A549 (cell line): ENCODE measurements at regions not wholly inside any gene's neighbourhood (a gene's known extent, or its start where the extent isn't known, plus 50 kb on each side); places are given as distances from the start of the nearest gene placed in this dataset.

Experiments used
- ATAC-seq, 2 experiments: fragments of 200-7000 bp in 1 of 2; fragments of >200 bp in 1 of 2; cut with Nextera tagmentation in 1 of 2; cut with Tn5 transposase in 1 of 2; 3 replicates each; pipeline versions ENCODE4 v1.8.0 to v1.9.1; 2018 to 2020; ENCODE audit warnings: mild to moderate bottlenecking in 1 of 2, moderate library complexity in 1 of 2
- CTCF ChIA-PET: fragments of 300-600 bp; sonication (Branson Sonifier 250); formaldehyde crosslinking; extraction: SDS; loops from one replicate; lab custom pipeline; 2021; ENCODE audit warnings: antibody characterized with exemption, inconsistent platforms; lab: Yijun Ruan, JAX
- POLR2A ChIA-PET: fragments of 350-600 bp; formaldehyde crosslinking; extraction: SDS; loops from one replicate; lab custom pipeline; 2021; ENCODE audit warnings: antibody characterized with exemption, inconsistent platforms; lab: Yijun Ruan, JAX
- DNase-seq, 2 experiments: peaks; one replicate each; pipeline versions ENCODE4 v3.0.0 to v3.0.0-alpha.2; 2011 to 2016; ENCODE audit warnings: low read depth in 1 of 2, low spot score in 1 of 2
- FAIRE-seq: peaks from 2 replicates; lab custom pipeline; 2011; peaks lifted over from hg19 to GRCh38; lab: Jason Lieb, UNC
- H3K27ac ChIP-seq, 2 experiments: fragments of >200 bp; sonication (Bioruptor Twin); formaldehyde crosslinking; 3 replicates each; pipeline ENCODE4 v1.5.1; 2016 to 2017
- H3K4me1 ChIP-seq: fragments of >200 bp; sonication (Bioruptor Twin); formaldehyde crosslinking; 3 replicates; pipeline ENCODE4 v1.6.1; 2016
- H3K4me2 ChIP-seq: fragments of >200 bp; sonication (Bioruptor Twin); formaldehyde crosslinking; 3 replicates; pipeline ENCODE4 v1.6.1; 2016
- H3K4me3 ChIP-seq: fragments of >200 bp; sonication (Bioruptor Twin); formaldehyde crosslinking; 3 replicates; pipeline ENCODE4 v1.5.1; 2016
- H3K9me3 ChIP-seq: fragments of >200 bp; sonication (Bioruptor Twin); formaldehyde crosslinking; 3 replicates; pipeline ENCODE4 v1.6.1; 2016
- ATOH8 ChIP-seq: fragments of 250-450 bp; sonication (Bioruptor Pico); IDR thresholded peaks from 2 replicates; pipeline ENCODE4 v1.5.0; 2020; ENCODE audit warnings: low read depth, mild to moderate bottlenecking, moderate library complexity
- BHLHE40 ChIP-seq: IDR thresholded peaks from 2 replicates; pipeline ENCODE4 v1.6.1; 2012; ENCODE audit warnings: low read depth, low read length, inconsistent platforms
- CEBPB ChIP-seq, 2 experiments: fragments of >200 bp in 1 of 2; sonication (Bioruptor Twin) in 1 of 2; formaldehyde crosslinking in 1 of 2; IDR thresholded peaks; 2 replicates each; pipeline ENCODE4 v1.6.1; 2012 to 2016
- CHD2 ChIP-seq: fragments of 150-350 bp; IDR thresholded peaks from 2 replicates; pipeline ENCODE4 v1.6.1; 2014; ENCODE audit warnings: low read length; ENCODE audit not compliant: partially characterized antibody
- CHD4 ChIP-seq: fragments of 200-600 bp; sonication (generic); IDR thresholded peaks from 2 replicates; pipeline ENCODE4 v1.6.1; 2016; ENCODE audit warnings: antibody characterized with exemption, mild to moderate bottlenecking, borderline replicate concordance
- EHF ChIP-seq: fragments of 250-450 bp; sonication (Bioruptor Pico); IDR thresholded peaks from 2 replicates; pipeline ENCODE4 v1.5.0; 2020; ENCODE audit warnings: mild to moderate bottlenecking
- EHMT2 ChIP-seq: fragments of 200-600 bp; sonication (generic); IDR thresholded peaks from 2 replicates; pipeline ENCODE4 v1.6.1; 2016; ENCODE audit warnings: antibody characterized with exemption, low read depth, mild to moderate bottlenecking, moderate library complexity
- ELK1 ChIP-seq: fragments of 150-350 bp; IDR thresholded peaks from 2 replicates; pipeline ENCODE4 v1.6.1; 2014; ENCODE audit warnings: low read depth, mild to moderate bottlenecking, low read length
- FOSB ChIP-seq: fragments of 250-450 bp; sonication (Bioruptor Pico); IDR thresholded peaks from 2 replicates; pipeline ENCODE4 v1.5.0; 2020; ENCODE audit warnings: mild to moderate bottlenecking, moderate library complexity
- FOXS1 ChIP-seq: fragments of 250-450 bp; sonication (Bioruptor Pico); IDR thresholded peaks from 2 replicates; pipeline ENCODE4 v1.5.0; 2020; ENCODE audit warnings: mild to moderate bottlenecking, moderate library complexity
- HES2 ChIP-seq: fragments of >200 bp; sonication (Bioruptor Twin); formaldehyde crosslinking; IDR thresholded peaks from 2 replicates; pipeline ENCODE4 v1.6.1; 2016
- JUN ChIP-seq, 2 experiments: fragments of >200 bp; sonication (Bioruptor Twin); formaldehyde crosslinking; IDR thresholded peaks; 2 replicates in 1 of 2; 3 replicates in 1 of 2; pipeline ENCODE4 v1.6.1; 2016 to 2017
- JUNB ChIP-seq: fragments of >200 bp; sonication (Bioruptor Twin); formaldehyde crosslinking; IDR thresholded peaks from 2 replicates; pipeline ENCODE4 v1.6.1; 2016
- KDM1A ChIP-seq: fragments of 200-600 bp; sonication (generic); IDR thresholded peaks from 2 replicates; pipeline ENCODE4 v1.6.1; 2016; ENCODE audit warnings: low read depth, mild to moderate bottlenecking
- MAFK ChIP-seq: fragments of 450-650 bp; IDR thresholded peaks from 2 replicates; pipeline ENCODE4 v1.6.1; 2014; ENCODE audit not compliant: partially characterized antibody
- MYC ChIP-seq: IDR thresholded peaks from 2 replicates; pipeline ENCODE4 v1.6.1; 2012; ENCODE audit warnings: mild to moderate bottlenecking, inconsistent platforms, low read length, improper control_type of control experiment, borderline replicate concordance
- RNF2 ChIP-seq: fragments of 200-600 bp; sonication (generic); IDR thresholded peaks from 2 replicates; pipeline ENCODE4 v1.6.1; 2016; ENCODE audit warnings: low read depth, mild to moderate bottlenecking, antibody characterized with exemption, moderate library complexity, borderline replicate concordance
- TFCP2L1 ChIP-seq: fragments of 250-450 bp; sonication (Bioruptor Pico); IDR thresholded peaks from 2 replicates; pipeline ENCODE4 v1.5.0; 2021; ENCODE audit warnings: mild to moderate bottlenecking
- ZFP36 ChIP-seq: fragments of 450-650 bp; IDR thresholded peaks from 2 replicates; pipeline ENCODE4 v1.6.1; 2014; ENCODE audit warnings: borderline replicate concordance; ENCODE audit not compliant: partially characterized antibody
- ZNF302 ChIP-seq: fragments of 250-450 bp; sonication (Bioruptor Pico); IDR thresholded peaks from 2 replicates; pipeline ENCODE4 v1.9.0; 2021; ENCODE audit warnings: inconsistent platforms, mild to moderate bottlenecking, moderate library complexity
- WGBS: methylation state at CpG from one replicate; pipeline ENCODE4 v1.1.6; 2017; ENCODE audit errors: missing lambda C conversion rate; 5-methylcytosine and 5-hydroxymethylcytosine counted together

GRCh38 chr18:69205925-69206324 is 194.8 kb upstream of the DOK6 start:
- no peak for DNase-seq
- ChIA-PET CTCF (no interaction called here), POLR2A (no interaction called here)
- Histone ChIP-seq H3K4me2 (no peak overlapping the region), H3K4me1 (no peaks in the 10 kb centered on the region), H3K9me3 (no peaks in the 10 kb centered on the region), H3K27ac (no peak overlapping the region), H3K4me3 (no peak overlapping the region)
- no peak for FAIRE-seq
- no peak for ATAC-seq
- no peak for TF ChIP-seq JUNB
- 0% methylated on average over 1 of the region's 1 CpG for WGBS

- H3K9me3 ChIP-seq, result no peaks in the 10 kb centered on the region
- CTCF ChIA-PET, result no interaction called here
- no peak overlapping the region for H3K4me3 ChIP-seq
- H3K4me1 ChIP-seq, result no peaks in the 10 kb centered on the region
- TF ChIP-seq ZFP36 (no peak), FOXS1 (CRISPR knock-in tag) (no peak), FOSB (CRISPR knock-in tag) (no peak), KDM1A (no peak), JUN (IDR thresholded peaks at IDR 0.05) (no peak), MYC (no peak), HES2 (no peak), JUNB (no peak)
- WGBS, result 6% methylated on average over 2 of the region's 2 CpGs
- DNase-seq (no peak), FAIRE-seq (no peak), ATAC-seq (no peak)
- no peak overlapping the region for H3K27ac ChIP-seq
- H3K4me2 ChIP-seq, result no peak overlapping the region
- POLR2A ChIA-PET, result no interaction called here
Measured at GRCh38 chr18:69208545-69208944, 192.1 kb upstream of the DOK6 start.

- no peak overlapping the region for H3K4me2 ChIP-seq
- no peaks in the 10 kb centered on the region for H3K9me3 ChIP-seq
- TF ChIP-seq EHMT2 (no peak), ZNF302 (CRISPR knock-in tag) (no peak), HES2 (no peak), CEBPB (IDR thresholded peaks at IDR 0.05) (no peak), EHF (CRISPR knock-in tag) (no peak), TFCP2L1 (CRISPR knock-in tag) (no peak), CHD4 (no peak), MAFK (no peak), RNF2 (no peak), ELK1 (no peak), JUNB (no peak), CHD2 (no peak), KDM1A (no peak), FOXS1 (CRISPR knock-in tag) (no peak), BHLHE40 (no peak), ATOH8 (CRISPR knock-in tag) (no peak)
- ATAC-seq (no peak), DNase-seq (no peak), FAIRE-seq (no peak)
- H3K27ac ChIP-seq, result no peak overlapping the region
- no peak overlapping the region for H3K4me3 ChIP-seq
- POLR2A ChIA-PET, result no interaction called here
- no peaks in the 10 kb centered on the region for H3K4me1 ChIP-seq
- CTCF ChIA-PET, result no interaction called here
Measured at GRCh38 chr18:69209761-69210160, 190.9 kb upstream of the DOK6 start.
